IPS-18c (cell line): ENCODE measurements at regions not wholly inside any gene's neighbourhood (a gene's known extent, or its start where the extent isn't known, plus 50 kb on each side); places are given as distances from the start of the nearest gene placed in this dataset.

ENCODE experiments used
- H3K4me3 ChIP-seq: 2 replicates; pipeline ENCODE4 v1.7.0; 2013; ENCODE audit warnings: low read depth, mild to moderate bottlenecking, low read length, moderate library complexity; ENCODE audit not compliant: insufficient read depth
- H3K9me3 ChIP-seq: one replicate; pipeline ENCODE4 v1.6.1; 2013; ENCODE audit warnings: mild to moderate bottlenecking, low read length, moderate library complexity; ENCODE audit not compliant: control insufficient read depth, insufficient read depth

DNA sequence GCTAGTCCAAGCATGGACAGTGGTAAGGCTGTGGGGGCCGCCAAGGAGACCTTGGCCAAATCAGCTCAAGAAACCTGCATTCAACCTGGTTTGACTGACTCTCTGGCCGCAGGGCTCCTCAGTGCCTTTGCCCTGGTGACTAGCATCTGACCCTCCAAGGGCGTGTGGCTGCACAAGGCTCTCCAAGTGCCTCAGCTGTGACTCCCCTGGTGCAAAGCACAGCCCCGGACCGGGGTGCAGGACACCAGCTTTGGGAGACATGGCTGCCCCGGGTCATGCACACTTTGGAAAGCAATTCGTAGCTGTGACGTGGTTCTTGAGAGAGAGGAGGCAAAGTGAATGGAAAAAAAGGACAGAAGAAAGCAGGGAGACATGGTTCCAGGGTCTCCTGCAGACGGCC, 245.2 kb upstream of the IRX2 start:
- H3K4me3 ChIP-seq, result no peak overlapping the region
- H3K9me3 ChIP-seq, result peaks cover 4% of the 10 kb centered on the region

DNA sequence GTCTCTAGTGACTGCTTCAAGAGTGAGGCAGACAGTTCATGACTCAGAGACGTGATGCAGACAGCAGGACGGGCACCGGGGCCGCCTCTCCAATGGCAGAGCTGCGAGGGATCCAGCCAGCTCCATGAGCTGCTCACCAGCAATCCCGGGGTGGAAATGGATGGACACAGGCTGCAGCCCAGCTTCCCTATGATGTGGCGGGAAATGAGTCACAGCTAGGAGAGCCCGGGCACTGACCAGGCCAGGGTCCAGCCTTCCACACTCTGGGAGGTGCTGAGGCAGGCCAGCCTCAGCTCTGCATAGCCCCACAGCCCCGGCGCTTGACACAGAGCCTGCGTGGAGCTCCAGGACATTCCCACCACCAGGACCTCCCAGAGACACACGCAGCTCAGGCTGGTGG, 244.8 kb upstream of the IRX2 start:
- Histone ChIP-seq H3K4me3 (no peak overlapping the region), H3K9me3 (peaks cover 4% of the 10 kb centered on the region)

DNA sequence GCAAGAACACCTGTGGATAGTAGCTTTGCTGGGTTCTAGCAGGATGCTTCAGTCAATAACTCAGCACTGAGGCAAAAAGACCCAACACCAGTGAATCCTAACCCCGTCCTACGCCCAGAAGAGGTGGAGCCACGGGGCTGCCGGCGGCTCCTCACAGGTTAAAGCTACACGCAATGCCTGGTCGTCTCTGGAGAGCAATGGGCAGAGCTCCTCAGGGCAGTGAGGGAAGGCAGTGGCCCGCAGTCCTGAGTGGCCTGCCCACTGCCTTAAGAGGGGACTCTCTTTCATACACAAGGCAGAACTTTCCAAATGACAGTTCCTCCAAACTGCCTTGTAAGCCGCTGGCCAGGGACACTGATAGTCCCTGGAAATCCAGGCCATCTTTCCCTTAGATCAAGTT, 244.2 kb upstream of the IRX2 start:
- Histone ChIP-seq H3K9me3 (no peaks in the 10 kb centered on the region), H3K4me3 (no peak overlapping the region)

DNA sequence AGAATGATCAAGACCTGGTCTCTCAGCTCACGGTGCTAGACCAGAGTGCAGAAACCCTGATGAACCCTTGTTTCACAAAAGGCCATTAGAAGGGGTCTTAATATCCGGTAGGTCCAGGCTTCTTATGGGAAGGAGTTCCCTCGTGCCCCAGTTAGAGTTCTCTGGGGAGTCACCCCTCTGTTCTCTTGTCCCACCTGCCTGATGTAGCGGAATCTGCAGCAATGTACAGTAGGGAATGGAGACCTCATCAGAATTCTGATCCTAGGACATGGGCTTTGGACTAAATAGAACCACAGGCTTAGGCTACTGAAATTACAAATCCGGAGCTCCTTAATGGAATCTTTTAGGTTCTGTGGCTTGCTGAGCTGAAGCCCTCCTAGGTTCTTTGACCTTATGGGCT, 243.6 kb upstream of the IRX2 start:
- H3K4me3 ChIP-seq, result no peak overlapping the region

DNA sequence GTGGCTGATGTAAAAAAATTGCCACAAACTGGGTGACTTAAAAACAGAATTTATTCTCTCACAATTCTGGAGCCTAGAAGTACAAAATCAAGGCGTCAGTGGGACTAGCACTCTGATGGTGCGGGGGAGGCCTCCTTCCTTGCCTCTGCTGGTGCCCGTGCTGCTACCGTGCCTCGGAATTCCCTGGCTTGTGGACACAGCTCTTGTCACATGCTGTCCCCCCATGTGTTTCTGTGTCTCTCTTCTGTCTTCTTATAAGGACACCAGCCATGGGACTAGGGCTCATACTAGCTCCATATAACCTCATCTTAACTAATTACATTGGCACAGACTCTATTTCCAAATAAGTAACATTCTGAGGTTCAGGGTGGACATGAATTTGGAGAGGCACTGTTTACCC, 242.3 kb upstream of the IRX2 start:
- Histone ChIP-seq H3K9me3 (no peaks in the 10 kb centered on the region), H3K4me3 (no peak overlapping the region)

More for the DNA sequence above, 243.6 kb upstream of the IRX2 start:
- no peaks in the 10 kb centered on the region for H3K9me3 ChIP-seq

DNA sequence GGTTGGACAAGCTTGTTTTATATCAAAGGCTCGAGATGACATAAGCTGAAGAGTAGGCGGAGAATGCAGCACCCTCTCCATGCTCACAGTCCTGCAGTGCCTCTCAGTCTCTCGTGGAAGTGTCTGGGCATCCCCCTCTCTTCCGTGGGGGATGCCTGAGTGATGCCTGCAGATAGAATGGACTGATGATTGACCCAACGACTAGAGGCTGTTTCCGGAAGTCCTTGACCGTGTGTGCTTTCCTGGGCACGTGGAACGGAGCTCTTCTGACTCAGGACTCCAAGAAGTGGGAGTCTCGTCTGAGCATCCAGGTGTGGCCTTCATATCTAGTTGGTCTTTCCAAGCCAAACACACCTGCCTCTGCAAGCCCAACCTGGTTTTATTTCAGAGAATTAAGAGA, 241.8 kb upstream of the IRX2 start:
- H3K9me3 ChIP-seq, result no peaks in the 10 kb centered on the region
- H3K4me3 ChIP-seq, result no peak overlapping the region

DNA sequence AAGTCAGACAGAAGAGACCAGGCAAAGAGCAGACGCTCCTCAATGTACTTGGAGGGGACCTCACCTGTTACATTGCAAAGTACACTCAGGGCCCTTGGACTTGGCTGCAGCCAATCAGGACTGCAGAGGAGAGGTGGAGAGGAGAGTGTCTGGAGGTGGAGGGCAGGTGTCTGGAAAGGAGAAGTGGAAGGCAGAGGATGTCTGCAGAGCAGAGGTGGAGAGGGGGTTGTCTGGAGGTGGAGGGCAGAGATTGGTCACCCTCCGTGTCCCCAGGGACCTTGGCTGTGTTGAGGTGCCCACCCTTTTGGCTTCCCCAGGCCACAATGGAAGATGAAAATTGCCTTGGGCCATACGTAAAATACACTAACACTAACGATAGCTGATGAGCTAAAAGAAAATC, 241.3 kb upstream of the IRX2 start:
- Histone ChIP-seq H3K4me3 (no peak overlapping the region), H3K9me3 (no peaks in the 10 kb centered on the region)

DNA sequence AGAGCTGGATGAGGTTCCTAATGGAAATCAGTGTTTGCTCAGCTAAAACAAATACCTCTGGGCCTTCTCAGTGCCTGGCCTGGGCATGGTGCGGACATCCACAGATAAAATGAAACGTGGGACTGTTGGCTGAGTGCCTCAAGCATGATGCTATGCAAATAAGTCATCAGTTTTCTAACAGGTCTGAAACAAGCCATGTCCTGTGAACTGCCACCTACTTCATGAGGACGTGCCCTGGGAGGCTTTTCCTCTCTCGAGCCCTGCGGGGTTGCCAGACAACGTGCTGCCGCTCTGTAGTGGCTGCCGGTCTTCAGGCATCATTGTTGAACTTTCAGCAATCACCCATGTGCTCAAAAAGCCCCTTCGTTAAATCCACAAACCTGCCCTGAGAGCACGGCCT, 240.4 kb upstream of the IRX2 start:
- Histone ChIP-seq H3K9me3 (no peaks in the 10 kb centered on the region), H3K4me3 (no peak overlapping the region)

DNA sequence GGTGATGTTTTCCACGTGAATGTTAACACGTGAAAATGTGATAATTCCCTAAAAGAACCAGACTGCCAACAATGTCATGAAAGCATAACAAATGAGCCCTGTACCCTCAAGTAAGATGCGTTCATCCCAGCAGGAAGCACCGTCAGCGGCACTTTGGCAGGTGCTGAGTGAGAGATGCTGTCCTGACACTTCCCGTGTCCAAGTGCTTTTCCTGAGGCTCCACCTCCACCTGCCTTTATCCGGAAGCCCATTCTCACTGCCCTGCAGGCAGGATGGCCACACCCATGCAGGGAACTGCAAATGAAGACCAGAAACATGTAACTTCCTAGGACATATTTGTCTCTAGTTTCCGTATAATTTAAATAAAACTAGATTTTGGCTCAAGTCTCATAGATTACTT, 238.0 kb upstream of the IRX2 start:
- H3K9me3 ChIP-seq, result no peaks in the 10 kb centered on the region
- no peak overlapping the region for H3K4me3 ChIP-seq

DNA sequence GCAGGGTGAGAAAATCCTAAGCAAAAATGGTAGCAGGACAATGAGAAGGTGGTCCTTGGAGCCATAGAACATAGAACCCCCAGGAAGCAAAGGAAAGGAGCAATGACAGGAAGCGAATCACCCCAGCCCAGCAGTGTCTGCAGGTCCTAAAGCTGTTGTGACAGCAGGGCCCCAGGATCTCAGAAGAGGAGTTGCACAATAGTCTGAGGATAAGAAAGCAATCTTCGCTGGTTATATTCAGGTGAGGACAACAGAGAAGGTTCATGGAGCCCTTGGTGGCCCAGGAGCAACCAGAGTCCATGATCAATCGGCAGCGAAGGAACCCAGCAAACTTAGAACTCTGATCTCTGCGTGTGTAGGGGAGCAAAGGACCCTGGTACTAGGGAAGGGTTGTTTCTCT, 234.8 kb upstream of the IRX2 start:
- Histone ChIP-seq H3K4me3 (no peak overlapping the region), H3K9me3 (no peaks in the 10 kb centered on the region)

DNA sequence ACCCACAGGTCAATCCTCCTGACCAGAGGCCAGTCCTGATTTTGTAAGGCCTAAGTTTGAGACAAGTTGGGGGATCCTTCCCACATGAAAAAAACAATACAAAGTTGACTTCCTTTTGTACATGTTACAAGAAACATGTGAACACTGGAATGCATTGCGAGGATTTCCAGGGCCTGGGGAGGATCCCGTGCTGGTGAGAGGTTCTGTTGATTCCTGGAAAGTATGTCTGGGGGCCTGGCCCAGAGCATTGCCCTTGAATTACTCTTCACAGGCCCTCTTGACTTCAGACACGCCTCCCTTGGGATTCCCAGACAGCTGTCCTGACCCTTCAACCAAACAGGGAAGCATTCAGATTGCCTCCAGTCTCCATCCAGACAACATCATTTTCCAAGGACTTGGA, 234.2 kb upstream of the IRX2 start:
- no peaks in the 10 kb centered on the region for H3K9me3 ChIP-seq
- H3K4me3 ChIP-seq, result no peak overlapping the region

DNA sequence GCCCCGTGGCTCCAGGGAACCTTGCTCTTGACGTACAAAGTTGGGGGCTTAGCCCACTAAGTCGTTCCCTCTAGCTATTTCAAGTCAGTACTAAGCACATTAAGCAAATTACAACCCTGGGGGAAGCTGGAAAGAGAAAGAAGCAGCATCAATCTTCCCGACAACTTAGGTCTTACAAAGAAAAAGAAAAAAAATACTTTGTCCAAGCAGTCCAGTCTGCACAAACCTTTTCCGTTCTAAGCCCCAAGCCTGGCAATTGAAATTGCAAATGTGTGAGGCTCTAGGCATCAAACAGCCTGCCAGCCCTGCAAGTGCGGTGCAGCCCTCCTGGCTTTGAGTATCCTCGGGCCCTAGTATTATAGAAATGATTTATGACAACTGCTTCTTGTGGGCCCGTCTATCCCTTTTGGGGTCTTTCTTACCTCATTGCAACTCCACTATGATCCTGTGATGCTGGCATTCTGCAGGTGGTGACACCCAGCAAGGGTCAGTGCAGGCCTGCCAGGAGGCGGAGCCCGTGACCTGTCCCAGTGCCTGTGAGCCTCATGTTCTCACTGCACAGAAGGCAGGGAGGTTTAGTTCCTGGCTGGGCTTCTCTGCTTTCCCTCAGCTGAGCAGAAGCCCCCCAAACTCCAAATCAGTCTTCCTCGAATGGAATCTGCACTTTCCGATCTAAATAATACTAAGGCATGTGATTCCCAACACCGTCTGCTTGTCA, 232.3 kb upstream of the IRX2 start:
- Histone ChIP-seq H3K9me3 (no peaks in the 10 kb centered on the region), H3K4me3 (no peak overlapping the region)

DNA sequence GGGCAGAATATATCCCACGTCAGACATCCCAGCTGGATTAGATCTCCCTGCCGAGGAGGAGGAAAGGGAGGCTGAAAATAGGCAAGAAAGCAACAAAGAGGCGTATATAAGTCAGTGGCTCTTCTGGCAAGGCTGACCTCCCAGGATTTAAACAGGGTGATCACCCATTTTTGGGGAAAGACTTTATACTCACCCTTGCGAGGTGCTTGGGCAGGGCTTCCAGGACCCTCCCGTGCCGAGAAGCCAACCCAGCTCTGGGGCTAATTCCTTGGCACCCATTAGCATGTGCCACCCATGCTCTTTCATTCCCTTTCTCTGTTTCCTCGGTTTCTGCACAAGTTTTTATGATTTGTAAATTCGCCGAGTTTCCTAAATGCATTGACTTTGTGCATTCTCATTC, 230.2 kb upstream of the IRX2 start:
- H3K4me3 ChIP-seq, result no peak overlapping the region
- no peaks in the 10 kb centered on the region for H3K9me3 ChIP-seq

DNA sequence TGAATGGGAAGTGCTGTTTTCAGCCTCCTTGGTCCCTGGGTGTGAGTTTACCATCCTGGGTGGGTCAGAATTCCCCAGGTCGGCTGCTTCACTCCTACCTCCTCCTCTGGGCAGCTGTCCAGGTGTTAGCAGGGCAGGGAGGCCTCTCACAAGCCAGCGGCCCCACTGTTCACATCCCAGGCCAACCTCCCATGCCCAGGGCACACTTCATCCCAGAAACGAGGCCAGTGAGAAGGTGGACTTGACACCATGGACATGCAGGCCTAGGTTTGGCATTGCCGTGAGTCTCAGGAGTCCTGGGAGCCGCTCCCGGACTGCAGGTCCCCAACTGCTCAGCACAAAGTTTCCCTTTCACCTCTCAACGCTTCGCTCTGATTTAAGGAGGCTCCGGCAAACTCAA, 229.6 kb upstream of the IRX2 start:
- H3K9me3 ChIP-seq, result no peaks in the 10 kb centered on the region

DNA sequence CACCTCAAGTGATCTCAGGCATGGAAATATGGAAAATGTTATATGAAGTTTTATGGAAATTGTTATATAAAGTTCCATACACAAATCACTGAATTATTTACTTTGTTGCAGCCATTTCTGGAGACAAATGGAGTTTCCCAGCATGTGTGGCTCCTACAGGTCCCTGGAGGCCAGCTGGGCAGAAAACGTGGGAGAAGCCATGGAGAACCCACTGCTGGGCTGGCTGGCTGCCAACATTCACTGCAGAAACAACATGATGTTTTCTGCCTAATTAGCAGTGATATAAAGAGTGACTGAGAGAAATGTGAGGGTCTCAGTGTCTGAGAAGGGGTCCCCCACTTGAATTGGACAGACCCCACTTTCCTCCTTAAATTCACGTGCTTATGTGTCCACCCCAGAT, 208.8 kb upstream of the IRX2 start:
- Histone ChIP-seq H3K9me3 (peaks cover 2% of the 10 kb centered on the region), H3K4me3 (no peak overlapping the region)

More for the DNA sequence above, 229.6 kb upstream of the IRX2 start:
- no peak overlapping the region for H3K4me3 ChIP-seq

DNA sequence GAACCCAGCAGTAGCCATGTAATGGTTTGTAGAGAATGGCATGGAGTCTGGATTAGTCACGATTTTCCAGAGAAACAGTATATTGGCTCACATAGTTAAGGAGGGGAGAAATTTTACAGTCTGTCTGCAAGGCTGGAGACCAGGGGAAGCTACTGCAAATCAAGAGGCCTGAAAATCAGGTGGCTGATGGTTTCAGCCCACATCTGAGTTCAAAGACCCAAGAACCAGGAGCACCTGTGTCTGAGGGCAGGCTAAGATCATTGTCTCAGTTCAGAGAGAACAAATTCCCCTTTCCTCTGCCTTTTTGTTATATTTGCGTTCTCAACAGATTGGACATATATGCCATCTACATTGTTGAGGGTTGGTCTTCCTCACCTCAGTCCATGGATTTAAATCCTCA, 207.5 kb upstream of the IRX2 start:
- H3K9me3 ChIP-seq, result peaks cover 2% of the 10 kb centered on the region

DNA sequence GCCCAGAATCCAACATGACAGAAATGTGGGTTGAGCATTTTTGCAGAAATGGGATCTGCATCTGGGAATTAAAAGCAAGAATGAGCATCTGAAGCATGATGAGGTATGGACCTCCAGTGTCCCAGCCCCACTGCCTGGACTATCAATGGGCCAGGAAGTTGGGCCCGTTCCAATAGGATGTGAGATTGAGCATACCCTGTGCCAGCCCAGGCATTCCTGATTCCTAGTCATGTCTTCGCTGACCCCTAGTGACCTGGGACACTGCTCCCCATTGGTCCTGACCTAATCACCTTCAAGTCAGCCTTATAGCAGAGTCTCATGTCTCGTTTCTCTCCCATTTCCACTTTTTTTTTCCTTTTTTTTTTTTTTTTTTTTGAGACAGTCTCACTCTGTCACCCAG, 197.4 kb upstream of the IRX2 start:
- Histone ChIP-seq H3K9me3 (no peaks in the 10 kb centered on the region), H3K4me3 (no peak overlapping the region)

More for the DNA sequence above, 207.5 kb upstream of the IRX2 start:
- H3K4me3 ChIP-seq, result no peak overlapping the region

DNA sequence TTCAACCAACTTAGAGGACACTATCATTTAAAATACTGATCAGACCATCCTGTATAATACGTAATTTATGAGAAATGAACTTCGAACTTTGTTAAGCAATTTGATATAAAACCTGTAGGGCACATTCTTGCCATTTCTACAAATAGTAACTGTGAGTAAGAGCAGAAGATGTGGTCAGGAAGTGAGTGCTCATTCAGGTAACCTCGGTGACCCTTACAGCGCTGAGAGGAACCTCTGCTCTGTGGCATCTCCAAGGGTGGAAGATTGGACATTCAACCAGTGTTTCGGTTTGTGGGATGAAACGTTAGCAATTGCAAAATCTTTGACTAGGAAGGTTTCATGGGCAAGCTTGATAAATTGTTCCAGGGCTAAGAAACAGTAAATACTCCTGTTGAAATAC, 194.8 kb upstream of the IRX2 start:
- no peaks in the 10 kb centered on the region for H3K9me3 ChIP-seq
- H3K4me3 ChIP-seq, result no peak overlapping the region

DNA sequence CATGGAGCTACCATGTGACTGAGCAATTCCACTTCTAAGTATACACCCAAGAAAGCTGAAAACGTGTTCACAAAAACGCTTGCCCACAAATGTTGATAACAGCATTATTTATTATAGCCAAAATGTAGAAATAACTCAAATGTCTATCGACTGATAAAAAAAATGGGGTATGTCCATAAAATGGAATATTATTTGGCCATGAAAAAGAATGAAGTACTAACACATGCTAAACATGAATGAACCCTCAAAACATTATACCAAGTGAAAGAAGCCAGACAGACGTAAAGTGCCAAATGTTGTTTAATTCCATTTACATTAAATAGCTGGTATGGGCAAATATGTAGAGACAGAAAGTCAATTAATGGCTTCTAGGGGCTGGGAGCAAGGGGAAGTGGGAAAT, 184.9 kb upstream of the IRX2 start:
- no peaks in the 10 kb centered on the region for H3K9me3 ChIP-seq
- no peak overlapping the region for H3K4me3 ChIP-seq
